ENCODE measurements at regions not wholly inside any gene's neighbourhood (a gene's known extent, or its start where the extent isn't known, plus 50 kb on each side); places are given as distances from the start of the nearest gene placed in this dataset.

DNA sequence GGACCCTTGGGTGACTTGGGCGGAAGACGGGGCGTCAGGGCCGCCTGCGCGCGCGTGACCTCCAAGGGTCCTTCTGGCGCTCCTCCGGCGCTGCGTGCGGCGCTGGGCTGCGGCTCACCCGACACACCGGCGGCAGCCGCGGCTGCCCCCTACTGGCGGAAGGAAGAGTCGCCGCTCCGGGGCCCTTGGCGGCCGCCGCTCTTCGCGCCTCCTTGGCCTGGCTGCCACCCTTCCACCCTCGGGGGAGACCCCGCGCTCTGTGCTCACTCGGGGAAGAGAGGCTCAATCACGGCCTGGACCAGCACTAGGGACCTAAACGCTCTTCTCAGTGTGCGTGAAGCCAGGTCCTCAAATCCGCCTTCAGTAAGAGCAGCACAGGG, 89.7 kb downstream of the DMRTA2 start:
- TF ChIP-seq GABPA (IDR thresholded peaks at IDR 0.05; ENCODE audit: low read depth), result no peak
- TF ChIP-seq, protein P1, sequence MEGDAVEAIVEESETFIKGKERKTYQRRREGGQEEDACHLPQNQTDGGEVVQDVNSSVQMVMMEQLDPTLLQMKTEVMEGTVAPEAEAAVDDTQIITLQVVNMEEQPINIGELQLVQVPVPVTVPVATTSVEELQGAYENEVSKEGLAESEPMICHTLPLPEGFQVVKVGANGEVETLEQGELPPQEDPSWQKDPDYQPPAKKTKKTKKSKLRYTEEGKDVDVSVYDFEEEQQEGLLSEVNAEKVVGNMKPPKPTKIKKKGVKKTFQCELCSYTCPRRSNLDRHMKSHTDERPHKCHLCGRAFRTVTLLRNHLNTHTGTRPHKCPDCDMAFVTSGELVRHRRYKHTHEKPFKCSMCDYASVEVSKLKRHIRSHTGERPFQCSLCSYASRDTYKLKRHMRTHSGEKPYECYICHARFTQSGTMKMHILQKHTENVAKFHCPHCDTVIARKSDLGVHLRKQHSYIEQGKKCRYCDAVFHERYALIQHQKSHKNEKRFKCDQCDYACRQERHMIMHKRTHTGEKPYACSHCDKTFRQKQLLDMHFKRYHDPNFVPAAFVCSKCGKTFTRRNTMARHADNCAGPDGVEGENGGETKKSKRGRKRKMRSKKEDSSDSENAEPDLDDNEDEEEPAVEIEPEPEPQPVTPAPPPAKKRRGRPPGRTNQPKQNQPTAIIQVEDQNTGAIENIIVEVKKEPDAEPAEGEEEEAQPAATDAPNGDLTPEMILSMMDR (IDR thresholded peaks at IDR 0.05; ENCODE audit: insufficient read depth, low read length), result no peak
- H3K27me3 ChIP-seq (ENCODE audit: insufficient read depth, poor library complexity, severe bottlenecking), result peaks cover 23% of the 10 kb centered on the region
- no peak overlapping the region for H3K27ac ChIP-seq (replicated peaks)
- DNase-seq (ENCODE audit: low read depth in 1 of 2, low spot score in 1 of 2), result peak in 1 of 2 experiments; percentile 48
- H3K4me3 ChIP-seq (replicated peaks; ENCODE audit: insufficient read depth, low read length), result no peak overlapping the region

DNA sequence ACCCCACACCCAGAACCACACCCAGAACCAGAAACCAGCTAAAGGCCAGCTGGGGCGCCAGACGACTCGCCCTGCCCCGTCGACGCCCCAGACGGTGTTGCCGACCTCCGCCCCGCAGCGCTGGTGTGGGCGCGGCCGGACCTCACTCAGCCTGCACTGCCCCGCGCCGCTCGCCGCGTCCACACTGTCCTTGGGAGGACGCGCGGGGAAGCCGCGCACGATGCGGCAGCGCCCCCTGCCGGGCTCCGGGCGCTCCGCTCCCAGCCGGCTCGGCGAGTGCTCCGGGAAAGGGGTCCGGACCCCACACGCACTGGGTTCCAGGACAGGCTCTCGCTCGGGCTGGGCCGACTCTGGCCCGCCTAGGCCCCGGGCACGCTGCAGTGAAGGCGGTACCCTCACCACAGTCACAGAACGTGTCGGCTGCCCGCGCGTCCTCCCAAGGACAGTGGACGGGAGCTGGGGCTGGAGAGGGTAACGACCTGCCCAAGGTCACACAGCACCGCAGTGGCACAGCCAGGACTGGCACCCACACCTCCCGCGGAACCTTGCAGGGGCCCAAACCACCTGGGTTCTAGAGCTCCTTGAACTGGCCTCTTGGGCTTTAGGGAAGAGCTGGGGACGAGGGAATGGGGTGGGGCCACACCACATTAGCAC, 90.2 kb downstream of the DMRTA2 start:
- Histone ChIP-seq H3K27me3 (ENCODE audit: insufficient read depth, poor library complexity, severe bottlenecking) (peaks cover 24% of the 10 kb centered on the region), H3K4me3 (replicated peaks; ENCODE audit: insufficient read depth, low read length) (peak overlapping the region; percentile 5; the same call in 1 of the 2 replicates), H3K27ac (replicated peaks) (no peak overlapping the region)
- TF ChIP-seq, protein P2, sequence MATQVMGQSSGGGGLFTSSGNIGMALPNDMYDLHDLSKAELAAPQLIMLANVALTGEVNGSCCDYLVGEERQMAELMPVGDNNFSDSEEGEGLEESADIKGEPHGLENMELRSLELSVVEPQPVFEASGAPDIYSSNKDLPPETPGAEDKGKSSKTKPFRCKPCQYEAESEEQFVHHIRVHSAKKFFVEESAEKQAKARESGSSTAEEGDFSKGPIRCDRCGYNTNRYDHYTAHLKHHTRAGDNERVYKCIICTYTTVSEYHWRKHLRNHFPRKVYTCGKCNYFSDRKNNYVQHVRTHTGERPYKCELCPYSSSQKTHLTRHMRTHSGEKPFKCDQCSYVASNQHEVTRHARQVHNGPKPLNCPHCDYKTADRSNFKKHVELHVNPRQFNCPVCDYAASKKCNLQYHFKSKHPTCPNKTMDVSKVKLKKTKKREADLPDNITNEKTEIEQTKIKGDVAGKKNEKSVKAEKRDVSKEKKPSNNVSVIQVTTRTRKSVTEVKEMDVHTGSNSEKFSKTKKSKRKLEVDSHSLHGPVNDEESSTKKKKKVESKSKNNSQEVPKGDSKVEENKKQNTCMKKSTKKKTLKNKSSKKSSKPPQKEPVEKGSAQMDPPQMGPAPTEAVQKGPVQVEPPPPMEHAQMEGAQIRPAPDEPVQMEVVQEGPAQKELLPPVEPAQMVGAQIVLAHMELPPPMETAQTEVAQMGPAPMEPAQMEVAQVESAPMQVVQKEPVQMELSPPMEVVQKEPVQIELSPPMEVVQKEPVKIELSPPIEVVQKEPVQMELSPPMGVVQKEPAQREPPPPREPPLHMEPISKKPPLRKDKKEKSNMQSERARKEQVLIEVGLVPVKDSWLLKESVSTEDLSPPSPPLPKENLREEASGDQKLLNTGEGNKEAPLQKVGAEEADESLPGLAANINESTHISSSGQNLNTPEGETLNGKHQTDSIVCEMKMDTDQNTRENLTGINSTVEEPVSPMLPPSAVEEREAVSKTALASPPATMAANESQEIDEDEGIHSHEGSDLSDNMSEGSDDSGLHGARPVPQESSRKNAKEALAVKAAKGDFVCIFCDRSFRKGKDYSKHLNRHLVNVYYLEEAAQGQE (IDR thresholded peaks at IDR 0.05; ENCODE audit: insufficient replicate concordance, low read depth), result no peak
- TF ChIP-seq, protein P1 (IDR thresholded peaks at IDR 0.05; ENCODE audit: insufficient read depth, low read length), result peak; percentile 32
- DNase-seq (ENCODE audit: low read depth in 1 of 2, low spot score in 1 of 2), result peak in 1 of 2 experiments; percentile 43

DNA sequence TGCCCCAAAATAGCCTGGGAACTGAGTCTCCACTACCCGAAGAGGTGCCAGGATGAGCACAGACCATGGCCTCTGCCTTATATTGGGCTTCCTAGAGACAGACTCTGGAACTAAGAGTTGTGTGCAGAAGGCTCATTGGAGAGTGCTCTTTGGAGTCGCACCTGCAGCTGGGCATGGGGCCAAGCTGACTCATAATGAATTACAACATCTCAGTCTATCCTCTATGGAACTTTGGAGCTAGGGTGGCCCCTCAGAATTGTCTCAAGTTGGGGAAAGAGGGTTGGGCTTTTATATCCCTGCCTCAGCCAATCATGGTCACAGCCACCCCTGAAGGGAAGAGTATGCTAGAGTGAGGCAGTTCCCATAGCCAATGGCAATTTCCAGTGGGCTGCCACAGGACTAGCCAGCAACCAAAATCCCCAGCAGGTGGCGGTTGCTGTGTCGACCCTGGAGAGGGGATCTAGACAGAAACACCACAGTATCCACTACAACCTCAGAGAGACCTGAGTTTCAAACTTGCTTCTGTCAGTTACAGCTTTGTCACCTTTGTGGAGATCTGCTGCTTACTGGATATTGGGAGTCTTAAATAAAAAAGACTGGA, 93.8 kb downstream of the DMRTA2 start:
- no peak overlapping the region for H3K4me3 ChIP-seq (replicated peaks; ENCODE audit: insufficient read depth, low read length)
- no peak overlapping the region for H3K27ac ChIP-seq (replicated peaks)
- no peak for TF ChIP-seq SPI1 (IDR thresholded peaks at IDR 0.05; ENCODE audit: borderline replicate concordance, low read depth)
- TF ChIP-seq, protein P1 (IDR thresholded peaks at IDR 0.05; ENCODE audit: insufficient read depth, low read length), result no peak
- no peak for TF ChIP-seq POLR2AphosphoS5 (IDR thresholded peaks at IDR 0.05; ENCODE audit: low read depth)
- no peak for TF ChIP-seq GABPA (IDR thresholded peaks at IDR 0.05; ENCODE audit: low read depth)
- TF ChIP-seq, protein P2 (IDR thresholded peaks at IDR 0.05; ENCODE audit: insufficient replicate concordance, low read depth), result no peak
- peaks cover 24% of the 10 kb centered on the region for H3K27me3 ChIP-seq (ENCODE audit: insufficient read depth, poor library complexity, severe bottlenecking)
- DNase-seq (ENCODE audit: low read depth in 1 of 2, low spot score in 1 of 2), result no peak

DNA sequence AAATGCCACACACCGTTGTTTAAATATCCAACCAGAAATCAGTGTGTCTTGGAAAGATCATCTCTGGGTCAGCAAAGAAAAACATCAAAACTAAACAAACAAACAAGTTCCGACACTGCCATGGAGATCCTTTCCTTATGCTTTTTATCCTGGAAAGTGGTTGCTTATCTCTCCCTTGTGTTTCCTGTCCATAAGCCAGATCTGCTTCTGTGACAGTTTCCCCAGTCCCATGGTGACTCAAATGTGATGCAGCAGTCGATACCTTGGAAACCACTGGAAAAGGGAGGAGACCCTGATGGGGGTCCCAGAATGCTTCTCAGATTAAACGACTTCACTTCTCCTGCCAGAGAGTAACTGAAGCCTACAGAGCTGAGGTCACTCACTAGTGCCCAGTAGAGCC, 94.7 kb downstream of the DMRTA2 start:
- no peak for DNase-seq (ENCODE audit: low read depth in 1 of 2, low spot score in 1 of 2)
- no peak overlapping the region for H3K27ac ChIP-seq (replicated peaks)
- no peak for TF ChIP-seq GABPA (IDR thresholded peaks at IDR 0.05; ENCODE audit: low read depth)
- no peak for TF ChIP-seq SPI1 (IDR thresholded peaks at IDR 0.05; ENCODE audit: borderline replicate concordance, low read depth)
- TF ChIP-seq, protein P2 (IDR thresholded peaks at IDR 0.05; ENCODE audit: insufficient replicate concordance, low read depth), result no peak
- TF ChIP-seq POLR2AphosphoS5 (IDR thresholded peaks at IDR 0.05; ENCODE audit: low read depth), result no peak
- TF ChIP-seq, protein P1 (IDR thresholded peaks at IDR 0.05; ENCODE audit: insufficient read depth, low read length), result no peak
- no peak overlapping the region for H3K4me3 ChIP-seq (replicated peaks; ENCODE audit: insufficient read depth, low read length)
- peaks cover 22% of the 10 kb centered on the region for H3K27me3 ChIP-seq (ENCODE audit: insufficient read depth, poor library complexity, severe bottlenecking)
